ENCODE measurements at regions not wholly inside any gene's neighbourhood (a gene's known extent, or its start where the extent isn't known, plus 50 kb on each side); places are given as distances from the start of the nearest gene placed in this dataset.
A peak's percentile ranks its signal among the peaks of the same experiment; 100 is the strongest.

DNA sequence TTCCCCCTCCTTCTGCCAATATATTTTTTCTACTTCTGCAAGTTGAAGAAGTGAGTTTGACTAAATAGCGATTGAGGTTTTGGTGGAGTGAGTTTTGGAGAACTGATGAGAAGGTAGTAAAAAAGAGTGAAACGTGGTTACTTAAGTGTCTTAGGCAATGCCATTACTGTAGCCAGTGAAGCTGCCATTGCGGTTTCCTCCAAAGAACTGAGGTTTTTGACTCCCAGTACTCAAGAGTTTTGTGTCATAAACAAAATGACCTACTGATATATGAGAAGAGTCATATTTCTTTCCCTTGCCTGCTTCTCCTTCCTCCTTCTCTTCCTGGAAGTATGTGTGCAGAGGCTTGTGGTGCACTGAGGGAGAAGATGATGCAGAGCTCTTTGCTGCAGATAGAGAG, 554.5 kb upstream of the MAP3K7 start:
- DNase-seq (ENCODE audit: low read depth in 2 of 3, low spot score in 2 of 3), result peak in 1 of 3 donors; percentile 15

- DNase-seq (ENCODE audit: low read depth in 2 of 3, low spot score in 2 of 3), result no peak
Measured at GRCh38 chr6:91140449-91140848, 553.6 kb upstream of the MAP3K7 start.

GRCh38 chr6:91137286-91137685, 550.4 kb upstream of the MAP3K7 start:
- no peak for DNase-seq (ENCODE audit: low read depth in 2 of 3, low spot score in 2 of 3)

DNA sequence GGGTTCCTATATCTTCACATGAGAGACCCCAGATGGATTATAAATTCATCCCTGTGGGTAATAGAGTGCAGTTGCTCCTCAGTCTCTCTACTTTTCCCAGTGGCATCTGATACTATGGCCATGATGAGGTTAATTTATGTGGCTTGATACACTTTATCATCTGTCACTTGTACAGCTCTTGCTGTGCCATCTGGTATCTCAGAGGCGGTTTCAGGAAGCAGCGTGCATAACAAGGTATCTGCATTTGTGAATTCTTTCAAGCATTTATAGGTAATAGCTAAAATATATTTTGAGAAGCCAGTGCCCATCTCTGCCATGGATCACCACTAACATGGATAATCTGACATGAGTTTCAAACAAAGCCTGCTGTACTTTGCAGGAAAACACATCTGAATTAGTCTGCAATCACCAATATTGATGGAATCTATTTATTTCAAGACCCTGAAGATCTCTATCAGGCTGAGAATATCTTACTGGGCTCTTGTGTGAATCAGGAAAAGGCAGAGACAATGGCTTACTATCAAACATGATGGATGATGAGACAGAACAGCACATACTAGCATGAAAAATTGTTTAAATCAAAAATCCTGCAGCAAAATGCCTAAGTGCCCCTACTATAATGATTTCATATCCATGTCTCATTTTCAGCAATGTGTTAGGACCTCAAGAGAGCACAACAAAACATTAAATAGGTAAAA, 548.7 kb upstream of the MAP3K7 start:
- DNase-seq (ENCODE audit: low read depth in 2 of 3, low spot score in 2 of 3), result no peak

- DNase-seq (ENCODE audit: low read depth in 2 of 3, low spot score in 2 of 3), result no peak
Measured at GRCh38 chr6:91132461-91132860, 545.6 kb upstream of the MAP3K7 start.

GRCh38 chr6:91130126-91130525, 543.3 kb upstream of the MAP3K7 start:
- no peak for DNase-seq (ENCODE audit: low read depth in 2 of 3, low spot score in 2 of 3)

- DNase-seq (ENCODE audit: low read depth in 2 of 3, low spot score in 2 of 3), result no peak
Measured at GRCh38 chr6:91127752-91128151, 540.9 kb upstream of the MAP3K7 start.

DNA sequence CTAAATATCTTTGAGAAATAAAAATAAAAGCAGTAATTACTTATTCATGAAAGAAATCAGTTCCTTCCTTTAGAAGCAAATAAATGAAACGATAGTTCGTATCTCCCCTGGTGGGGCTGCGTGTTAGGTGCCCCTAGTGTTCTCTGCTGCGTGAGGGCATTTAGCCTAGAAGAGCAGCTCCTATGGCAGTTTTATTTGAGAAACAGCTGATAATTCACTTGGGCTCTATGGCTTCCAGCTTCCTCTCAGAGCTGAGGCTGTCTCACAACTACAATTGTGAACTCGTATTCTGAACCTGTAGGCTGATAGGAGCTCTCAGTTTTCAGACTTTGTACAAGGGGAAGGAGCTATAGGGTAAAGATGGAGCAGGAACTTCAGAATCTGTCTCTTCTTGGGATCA, 540.0 kb upstream of the MAP3K7 start:
- DNase-seq (ENCODE audit: low read depth in 2 of 3, low spot score in 2 of 3), result no peak

GRCh38 chr6:91117550-91117949, 530.7 kb upstream of the MAP3K7 start:
- no peak for DNase-seq (ENCODE audit: low read depth in 2 of 3, low spot score in 2 of 3)

- DNase-seq (ENCODE audit: low read depth in 2 of 3, low spot score in 2 of 3), result no peak
Measured at GRCh38 chr6:91114123-91114708, 527.3 kb upstream of the MAP3K7 start.

DNA sequence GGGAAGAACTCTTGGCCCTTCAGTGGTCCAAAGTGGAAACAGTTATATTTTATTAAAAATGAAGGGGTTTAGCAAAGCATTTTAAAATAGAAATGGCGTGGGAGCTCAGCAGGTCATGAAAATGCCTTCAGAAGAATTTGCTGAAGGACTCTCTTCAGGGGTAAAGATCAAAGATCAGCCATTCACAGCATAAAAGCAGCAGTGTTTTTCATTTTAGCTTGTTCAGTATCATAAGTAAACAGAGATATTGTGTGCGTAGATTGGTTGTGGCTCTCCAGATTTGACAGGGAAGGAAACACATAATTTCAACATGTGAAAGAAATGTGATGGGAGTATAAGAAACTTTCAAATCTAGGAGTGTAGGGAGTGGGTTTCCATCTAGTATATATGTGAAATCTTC, 519.2 kb upstream of the MAP3K7 start:
- no peak for DNase-seq (ENCODE audit: low read depth in 2 of 3, low spot score in 2 of 3)

DNA sequence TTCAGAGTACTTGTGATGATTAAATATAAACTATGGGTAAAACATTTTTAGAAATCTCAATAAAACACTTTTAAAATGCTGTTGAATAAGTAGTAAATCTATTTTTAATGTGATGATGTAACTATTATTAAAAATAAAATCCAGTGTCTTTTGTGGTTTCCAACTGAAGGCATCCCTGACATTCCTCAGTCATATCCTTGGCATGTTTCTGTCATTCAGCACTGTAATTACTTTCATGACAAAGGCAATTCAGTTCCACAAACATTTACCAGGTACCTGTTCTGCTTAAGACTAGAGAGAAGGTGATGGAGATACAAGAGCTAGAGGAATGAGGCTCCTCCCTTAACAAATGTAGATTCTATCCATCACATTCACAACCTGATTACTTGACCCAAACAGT, 518.7 kb upstream of the MAP3K7 start:
- DNase-seq (ENCODE audit: low read depth in 2 of 3, low spot score in 2 of 3), result no peak

DNA sequence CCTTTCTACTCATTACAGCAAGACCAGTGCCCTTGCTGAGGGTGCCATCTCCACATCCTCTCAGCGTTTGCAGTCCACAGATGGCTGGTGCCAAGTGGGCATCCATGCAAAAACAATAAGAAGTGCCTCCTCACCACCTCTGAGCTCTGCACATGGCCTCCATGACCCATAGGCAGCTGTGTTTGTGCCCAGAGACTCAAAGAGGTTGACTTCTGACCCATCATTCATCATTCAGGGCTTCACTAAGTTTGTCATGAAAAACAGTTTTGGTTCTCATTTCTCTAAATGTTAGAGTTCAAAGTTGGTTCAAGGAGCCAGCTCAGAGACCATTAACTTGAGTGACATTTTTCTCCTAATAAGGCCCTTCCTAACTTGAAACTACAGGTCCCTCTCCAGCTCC, 512.6 kb upstream of the MAP3K7 start:
- no peak for DNase-seq (ENCODE audit: low read depth in 2 of 3, low spot score in 2 of 3)

DNA sequence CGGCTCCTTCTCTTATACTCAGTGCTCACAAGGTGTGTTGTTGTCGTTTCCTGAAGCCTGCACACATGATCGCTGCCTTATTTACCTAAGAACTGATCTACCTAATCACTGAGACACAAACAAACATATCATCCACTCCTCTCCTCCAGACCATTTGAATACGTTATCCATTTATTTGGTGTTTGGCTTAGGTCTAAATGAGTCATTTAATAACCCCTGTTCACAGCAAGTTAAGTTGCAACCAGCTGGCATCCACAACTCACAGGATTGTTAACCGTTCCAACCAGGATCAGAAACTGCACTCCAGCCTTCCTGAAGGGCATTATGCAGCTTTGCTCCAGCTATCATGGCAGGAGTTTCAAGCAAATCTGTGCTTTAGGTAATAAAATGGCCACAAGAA, 511.1 kb upstream of the MAP3K7 start:
- no peak for DNase-seq (ENCODE audit: low read depth in 2 of 3, low spot score in 2 of 3)

- DNase-seq (ENCODE audit: low read depth in 2 of 3, low spot score in 2 of 3), result no peak
Measured at GRCh38 chr6:91097364-91097763, 510.5 kb upstream of the MAP3K7 start.

DNA sequence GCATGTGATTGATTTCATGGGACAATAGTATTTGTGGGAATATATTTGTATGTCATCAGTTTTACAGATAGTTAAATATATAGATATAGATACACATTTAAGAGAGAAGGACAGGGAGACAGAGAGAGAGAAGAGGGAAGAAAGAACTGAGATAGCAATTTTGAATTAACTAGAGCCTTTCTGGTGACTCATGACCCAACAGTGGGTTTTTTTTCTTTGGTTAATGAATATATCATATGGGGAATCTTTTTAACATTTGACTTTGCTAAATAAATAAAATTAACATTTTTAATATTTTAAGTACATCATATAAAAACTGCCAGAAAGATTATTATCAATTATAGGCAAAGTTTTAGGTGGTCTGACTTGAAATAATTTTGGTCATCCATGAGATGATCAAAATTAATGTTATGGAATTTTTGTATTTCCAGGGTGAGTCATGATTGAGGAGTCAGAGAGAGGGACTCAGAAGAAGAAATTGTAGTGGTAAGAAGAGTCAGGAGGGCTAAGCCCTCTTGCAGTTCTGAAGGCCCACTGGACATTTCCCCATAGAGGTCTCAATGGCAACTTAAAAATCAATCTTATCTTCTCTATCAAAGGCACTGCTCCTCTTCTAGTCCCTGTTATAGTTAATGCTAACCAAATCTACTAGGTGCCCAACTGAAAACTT, 508.1 kb upstream of the MAP3K7 start:
- no peak for DNase-seq (ENCODE audit: low read depth in 2 of 3, low spot score in 2 of 3)

GRCh38 chr6:91094341-91094740, 507.5 kb upstream of the MAP3K7 start:
- DNase-seq (ENCODE audit: low read depth in 2 of 3, low spot score in 2 of 3), result no peak

- no peak for DNase-seq (ENCODE audit: low read depth in 2 of 3, low spot score in 2 of 3)
Measured at GRCh38 chr6:91088976-91089375, 502.1 kb upstream of the MAP3K7 start.

DNA sequence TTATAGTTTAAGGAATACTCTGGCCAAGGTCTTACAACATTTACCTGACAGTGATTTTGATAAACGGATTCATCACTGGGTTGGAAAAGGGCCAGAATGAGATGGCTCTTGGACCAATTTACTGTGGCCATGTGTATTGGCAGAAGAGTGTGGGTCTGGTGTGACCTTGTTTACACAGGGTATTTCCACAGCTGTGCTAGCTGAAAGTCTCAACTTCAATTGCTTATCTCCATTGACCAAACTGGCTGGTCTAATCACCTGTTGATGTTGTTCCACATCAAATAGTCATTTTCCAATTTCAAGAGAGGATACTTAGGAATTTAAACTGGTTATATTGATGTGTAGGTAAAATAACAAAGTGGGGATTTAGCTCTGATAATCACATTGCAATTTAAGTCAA, 501.6 kb upstream of the MAP3K7 start:
- DNase-seq (ENCODE audit: low read depth in 2 of 3, low spot score in 2 of 3), result no peak

- no peak for DNase-seq (ENCODE audit: low read depth in 2 of 3, low spot score in 2 of 3)
Measured at GRCh38 chr6:91087908-91088307, 501.0 kb upstream of the MAP3K7 start.

- DNase-seq (ENCODE audit: low read depth in 2 of 3, low spot score in 2 of 3), result no peak
Measured at GRCh38 chr6:91083211-91083610, 496.3 kb upstream of the MAP3K7 start.

GRCh38 chr6:91082311-91082832, 495.5 kb upstream of the MAP3K7 start:
- DNase-seq (ENCODE audit: low read depth in 2 of 3, low spot score in 2 of 3), result no peak
